Stomach (tissue), 4 donors: ENCODE measurements at regions not wholly inside any gene's neighbourhood (a gene's known extent, or its start where the extent isn't known, plus 50 kb on each side); places are given as distances from the start of the nearest gene placed in this dataset.

Experiments
- EP300 ChIP-seq: sonication (generic); formaldehyde crosslinking; IDR thresholded peaks from one replicate; pipeline ENCODE4 v1.6.1; 2017; ENCODE audit warnings: antibody characterized with exemption
- POLR2A ChIP-seq, 4 donors: fragments of 450-650 bp; IDR thresholded peaks; one replicate each; pipeline ENCODE4 v1.6.1; 2016; ENCODE audit warnings: antibody characterized with exemption in 4 of 4, control low read depth in 2 of 4, mild to moderate bottlenecking in 1 of 4, moderate library complexity in 1 of 4
- POLR2AphosphoS5 ChIP-seq, 3 donors: sonication (generic); formaldehyde crosslinking; IDR thresholded peaks; one replicate each; pipeline ENCODE4 v1.6.1; 2016; ENCODE audit warnings: antibody characterized with exemption in 3 of 3

DNA sequence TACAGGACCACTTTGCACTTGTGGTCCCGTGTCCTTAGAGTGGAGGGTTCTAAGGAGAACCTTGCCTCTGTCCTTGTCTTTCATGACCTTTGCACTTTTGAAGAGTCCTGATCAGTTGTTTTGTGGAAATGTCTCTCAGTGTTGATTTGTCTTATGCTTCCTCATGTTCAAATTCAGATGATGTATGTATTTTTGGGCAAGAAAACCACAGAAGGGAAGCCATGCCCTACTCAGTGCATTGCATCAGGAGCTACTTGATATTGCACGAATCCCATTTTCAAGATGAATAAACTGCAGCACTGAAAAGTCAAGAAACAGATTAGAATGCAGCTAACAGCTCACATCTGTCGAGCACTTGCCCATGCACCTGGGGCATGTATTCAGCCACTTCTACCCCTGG, 152.2 kb downstream of the INHBB start:
- TF ChIP-seq POLR2A (IDR thresholded peaks at IDR 0.05) (no peak), POLR2AphosphoS5 (IDR thresholded peaks at IDR 0.05) (no peak), EP300 (no peak)
